H1 (cell line): ENCODE measurements at regions not wholly inside any gene's neighbourhood (a gene's known extent, or its start where the extent isn't known, plus 50 kb on each side); places are given as distances from the start of the nearest gene placed in this dataset.

Experiments
- NRF1 ChIP-seq: IDR thresholded peaks from 2 replicates; pipeline ENCODE4 v1.6.1; 2011; ENCODE audit warnings: mild to moderate bottlenecking, low read depth, low read length, improper control_type of control experiment

GRCh38 chr1:5475572-5475971 is 516.7 kb downstream of the NPHP4 start (continued):
- TF ChIP-seq NRF1 = no peak
- TF ChIP-seq, all 59 proteins: peak for 0
